Hepatocyte (in vitro differentiated cells): ENCODE measurements at regions not wholly inside any gene's neighbourhood (a gene's known extent, or its start where the extent isn't known, plus 50 kb on each side); places are given as distances from the start of the nearest gene placed in this dataset.

Experiments
- EZH2 ChIP-seq: fragments of 200-600 bp; sonication (generic); IDR thresholded peaks from 2 replicates; pipeline ENCODE4 v1.6.1; 2016; ENCODE audit warnings: antibody characterized with exemption, mild to moderate bottlenecking, borderline replicate concordance
- EZH2phosphoT487 ChIP-seq: fragments of 200-600 bp; sonication (generic); IDR thresholded peaks from one replicate; pipeline ENCODE4 v1.6.1; 2018; ENCODE audit warnings: antibody characterized with exemption, mild to moderate bottlenecking, low read depth, moderate library complexity; ENCODE audit not compliant: unreplicated experiment, severe bottlenecking
- TF ChIP-seq, protein P1 (sequence below): fragments of 200-600 bp; sonication (generic); IDR thresholded peaks from 2 replicates; pipeline ENCODE4 v1.5.1; 2016; ENCODE audit warnings: antibody characterized with exemption, mild to moderate bottlenecking; ENCODE audit not compliant: poor library complexity

DNA sequence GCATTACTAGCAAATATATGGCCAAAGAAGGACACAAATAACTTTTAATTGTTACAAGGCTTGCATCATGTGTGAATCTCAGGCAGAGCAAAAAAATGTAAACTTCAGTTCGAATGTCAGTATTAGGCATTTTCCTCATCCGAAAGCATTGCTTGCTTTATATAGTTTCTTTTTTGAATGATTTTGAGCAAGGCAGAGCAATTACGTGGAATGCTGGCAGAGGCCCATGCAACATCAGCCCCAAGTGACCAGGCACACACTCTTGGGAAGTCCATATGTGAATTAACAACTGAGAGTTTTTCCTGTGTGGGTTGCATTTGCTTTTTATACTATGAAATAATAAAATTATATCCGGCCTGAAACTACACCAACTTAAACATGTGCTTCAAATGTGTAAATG, 274.8 kb downstream of the PTPRC start:
- TF ChIP-seq, protein P1, sequence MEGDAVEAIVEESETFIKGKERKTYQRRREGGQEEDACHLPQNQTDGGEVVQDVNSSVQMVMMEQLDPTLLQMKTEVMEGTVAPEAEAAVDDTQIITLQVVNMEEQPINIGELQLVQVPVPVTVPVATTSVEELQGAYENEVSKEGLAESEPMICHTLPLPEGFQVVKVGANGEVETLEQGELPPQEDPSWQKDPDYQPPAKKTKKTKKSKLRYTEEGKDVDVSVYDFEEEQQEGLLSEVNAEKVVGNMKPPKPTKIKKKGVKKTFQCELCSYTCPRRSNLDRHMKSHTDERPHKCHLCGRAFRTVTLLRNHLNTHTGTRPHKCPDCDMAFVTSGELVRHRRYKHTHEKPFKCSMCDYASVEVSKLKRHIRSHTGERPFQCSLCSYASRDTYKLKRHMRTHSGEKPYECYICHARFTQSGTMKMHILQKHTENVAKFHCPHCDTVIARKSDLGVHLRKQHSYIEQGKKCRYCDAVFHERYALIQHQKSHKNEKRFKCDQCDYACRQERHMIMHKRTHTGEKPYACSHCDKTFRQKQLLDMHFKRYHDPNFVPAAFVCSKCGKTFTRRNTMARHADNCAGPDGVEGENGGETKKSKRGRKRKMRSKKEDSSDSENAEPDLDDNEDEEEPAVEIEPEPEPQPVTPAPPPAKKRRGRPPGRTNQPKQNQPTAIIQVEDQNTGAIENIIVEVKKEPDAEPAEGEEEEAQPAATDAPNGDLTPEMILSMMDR, result no peak
- no peak for TF ChIP-seq EZH2phosphoT487
- TF ChIP-seq EZH2, result no peak
